ENCODE measurements at regions not wholly inside any gene's neighbourhood (a gene's known extent, or its start where the extent isn't known, plus 50 kb on each side); places are given as distances from the start of the nearest gene placed in this dataset.
A peak's percentile ranks its signal among the peaks of the same experiment; 100 is the strongest.

DNA sequence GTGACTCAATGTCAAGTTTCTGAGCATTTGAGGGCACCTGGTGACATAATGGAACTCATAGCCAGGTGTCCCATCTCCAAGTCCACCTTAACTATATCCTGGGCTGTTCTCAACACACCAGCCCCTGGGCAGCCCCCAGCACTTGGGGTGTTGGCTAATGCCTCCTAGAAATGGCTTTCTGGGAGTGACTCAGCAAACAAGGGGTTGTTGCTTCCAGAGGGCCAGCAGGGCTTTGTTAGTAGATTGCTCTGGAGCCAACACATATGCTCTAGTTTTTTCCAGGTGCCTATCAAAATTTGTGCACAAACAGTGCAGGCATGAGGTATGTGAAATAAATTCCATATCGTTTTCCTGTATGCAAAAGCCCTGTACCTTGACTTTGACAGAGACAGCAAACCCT is 448.4 kb downstream of the SLC4A3 start:
- H3K4me3 Mint-ChIP-seq (ENCODE audit: unreplicated experiment), result no peak overlapping the region
- BruUV-seq (replicated peaks), result no TSS peak
- H3K27me3 Mint-ChIP-seq (ENCODE audit: insufficient read depth, unreplicated experiment), result no peaks in the 10 kb centered on the region
- ChIA-PET CTCF (interaction anchor here (0.6 kb wide), 1 partner anchor 47 kb away, joined by 3 read pairs; no protein-coding TSS in a partner anchor), POLR2A (interaction anchor here (0.7 kb wide), 1 partner anchor 611 kb away, joined by 3 read pairs; no protein-coding TSS in a partner anchor)
- no peaks in the 10 kb centered on the region for H3K9me3 Mint-ChIP-seq (ENCODE audit: unreplicated experiment)
- H3K4me1 Mint-ChIP-seq (ENCODE audit: insufficient read depth, unreplicated experiment), result peaks cover 16% of the 10 kb centered on the region
- H3K27ac Mint-ChIP-seq (ENCODE audit: low read depth, unreplicated experiment), result no peak overlapping the region
- DNase-seq (ENCODE audit: unreplicated experiment), result no peak
- no peaks in the 10 kb centered on the region for H3K36me3 Mint-ChIP-seq (ENCODE audit: insufficient read depth, unreplicated experiment)
- TF ChIP-seq, protein P1, sequence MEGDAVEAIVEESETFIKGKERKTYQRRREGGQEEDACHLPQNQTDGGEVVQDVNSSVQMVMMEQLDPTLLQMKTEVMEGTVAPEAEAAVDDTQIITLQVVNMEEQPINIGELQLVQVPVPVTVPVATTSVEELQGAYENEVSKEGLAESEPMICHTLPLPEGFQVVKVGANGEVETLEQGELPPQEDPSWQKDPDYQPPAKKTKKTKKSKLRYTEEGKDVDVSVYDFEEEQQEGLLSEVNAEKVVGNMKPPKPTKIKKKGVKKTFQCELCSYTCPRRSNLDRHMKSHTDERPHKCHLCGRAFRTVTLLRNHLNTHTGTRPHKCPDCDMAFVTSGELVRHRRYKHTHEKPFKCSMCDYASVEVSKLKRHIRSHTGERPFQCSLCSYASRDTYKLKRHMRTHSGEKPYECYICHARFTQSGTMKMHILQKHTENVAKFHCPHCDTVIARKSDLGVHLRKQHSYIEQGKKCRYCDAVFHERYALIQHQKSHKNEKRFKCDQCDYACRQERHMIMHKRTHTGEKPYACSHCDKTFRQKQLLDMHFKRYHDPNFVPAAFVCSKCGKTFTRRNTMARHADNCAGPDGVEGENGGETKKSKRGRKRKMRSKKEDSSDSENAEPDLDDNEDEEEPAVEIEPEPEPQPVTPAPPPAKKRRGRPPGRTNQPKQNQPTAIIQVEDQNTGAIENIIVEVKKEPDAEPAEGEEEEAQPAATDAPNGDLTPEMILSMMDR (IDR thresholded peaks at IDR 0.05; ENCODE audit: unreplicated experiment), result no peak
- intact Hi-C loops (cut with micrococcal nuclease), result no loop called here

DNA sequence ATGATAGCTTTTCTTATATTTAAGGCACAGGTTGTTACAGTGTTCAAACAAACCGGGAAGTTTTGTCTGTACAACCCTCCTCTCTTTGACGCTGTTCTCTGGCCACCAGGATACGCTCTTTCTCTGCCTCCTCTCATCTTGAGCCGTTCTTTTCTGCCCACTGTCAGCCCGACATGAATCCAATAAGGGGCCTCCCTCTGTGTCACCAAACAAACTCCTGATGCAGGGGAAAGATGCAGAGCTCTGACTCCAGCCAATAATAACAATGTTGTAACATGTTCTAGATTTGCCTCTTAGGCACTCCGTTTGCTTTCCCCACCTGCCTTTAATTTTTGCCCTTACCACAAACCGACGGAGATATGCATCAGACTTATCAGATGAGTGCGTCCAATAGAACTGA is 449.3 kb downstream of the SLC4A3 start:
- BruUV-seq (replicated peaks), result no TSS peak
- H3K9me3 Mint-ChIP-seq (ENCODE audit: unreplicated experiment), result no peaks in the 10 kb centered on the region
- no peaks in the 10 kb centered on the region for H3K27me3 Mint-ChIP-seq (ENCODE audit: insufficient read depth, unreplicated experiment)
- H3K4me3 Mint-ChIP-seq (ENCODE audit: unreplicated experiment), result no peak overlapping the region
- peak overlapping the region; percentile 25 for H3K27ac Mint-ChIP-seq (ENCODE audit: low read depth, unreplicated experiment)
- CTCF ChIA-PET, result interaction anchor here (0.6 to 0.9 kb wide), 2 partner anchors 48 to 91 kb away, joined by 3 read pairs; no protein-coding TSS in a partner anchor
- POLR2A ChIA-PET, result interaction anchor here (0.5 to 1.1 kb wide), 3 partner anchors 10 to 423 kb away, joined by 3 read pairs; no protein-coding TSS in a partner anchor
- TF ChIP-seq, protein P1 (IDR thresholded peaks at IDR 0.05; ENCODE audit: unreplicated experiment), result no peak
- H3K36me3 Mint-ChIP-seq (ENCODE audit: insufficient read depth, unreplicated experiment), result no peaks in the 10 kb centered on the region
- intact Hi-C loops (cut with micrococcal nuclease), result no loop called here
- H3K4me1 Mint-ChIP-seq (ENCODE audit: insufficient read depth, unreplicated experiment), result peaks cover 10% of the 10 kb centered on the region
- DNase-seq (ENCODE audit: unreplicated experiment), result no peak

DNA sequence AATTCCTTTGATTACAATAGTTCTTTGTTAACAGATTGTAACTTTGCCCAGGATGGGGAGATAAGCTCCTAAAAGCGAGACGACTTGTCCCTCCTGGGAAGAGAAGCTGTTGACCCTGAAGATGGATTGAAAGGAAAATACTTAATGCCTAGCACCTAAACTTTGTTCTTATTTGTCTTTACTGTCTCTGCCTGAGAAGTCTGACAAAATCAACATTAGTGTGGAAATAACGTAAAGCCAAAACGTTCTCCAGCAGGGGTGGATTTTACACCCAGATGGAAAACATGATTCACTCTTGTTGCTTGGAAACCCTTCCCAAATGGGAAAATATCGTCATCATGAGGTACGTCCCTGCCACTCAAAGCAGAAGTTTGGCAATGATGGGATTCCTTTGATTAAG is 450.1 kb downstream of the SLC4A3 start:
- Mint-ChIP-seq H3K4me1 (ENCODE audit: insufficient read depth, unreplicated experiment) (peaks cover 5% of the 10 kb centered on the region), H3K27ac (ENCODE audit: low read depth, unreplicated experiment) (peak overlapping the region; percentile 25), H3K27me3 (ENCODE audit: insufficient read depth, unreplicated experiment) (no peaks in the 10 kb centered on the region), H3K4me3 (ENCODE audit: unreplicated experiment) (no peak overlapping the region), H3K9me3 (ENCODE audit: unreplicated experiment) (no peaks in the 10 kb centered on the region), H3K36me3 (ENCODE audit: insufficient read depth, unreplicated experiment) (no peaks in the 10 kb centered on the region)
- peak; percentile 24 for DNase-seq (ENCODE audit: unreplicated experiment)
- intact Hi-C loops (cut with micrococcal nuclease), result no loop called here
- no TSS peak for BruUV-seq (replicated peaks)
- ChIA-PET CTCF (interaction anchor here (1.0 kb wide), 1 partner anchor 1498 kb away, joined by 3 read pairs; no protein-coding TSS in a partner anchor), POLR2A (interaction anchor here (0.6 to 1.1 kb wide), 2 partner anchors 9 to 255 kb away, joined by 3 read pairs; no protein-coding TSS in a partner anchor)
- TF ChIP-seq, protein P1 (IDR thresholded peaks at IDR 0.05; ENCODE audit: unreplicated experiment), result no peak

DNA sequence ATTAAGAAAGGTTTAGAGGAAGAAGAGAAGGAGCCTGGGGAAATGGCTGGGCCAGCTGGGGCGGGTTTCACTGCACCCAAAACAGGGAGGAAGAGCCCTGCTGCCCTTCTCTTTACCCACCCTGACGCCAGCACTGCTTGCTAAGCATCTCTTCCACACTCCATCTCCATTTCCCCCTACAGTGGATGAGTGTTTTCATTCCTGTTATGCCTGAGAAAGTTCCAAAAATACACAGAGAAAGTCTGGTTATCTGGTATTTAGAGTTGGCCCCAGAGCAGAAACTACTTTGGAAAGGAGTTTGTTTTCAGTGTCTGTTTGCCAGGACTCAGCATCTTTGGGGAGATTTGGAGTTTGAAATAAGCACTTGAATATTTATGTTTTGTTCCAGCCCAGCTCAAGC is 451.0 kb downstream of the SLC4A3 start:
- no peaks in the 10 kb centered on the region for H3K36me3 Mint-ChIP-seq (ENCODE audit: insufficient read depth, unreplicated experiment)
- H3K4me1 Mint-ChIP-seq (ENCODE audit: insufficient read depth, unreplicated experiment), result peaks cover 5% of the 10 kb centered on the region
- H3K4me3 Mint-ChIP-seq (ENCODE audit: unreplicated experiment), result no peak overlapping the region
- no peak overlapping the region for H3K27ac Mint-ChIP-seq (ENCODE audit: low read depth, unreplicated experiment)
- no peaks in the 10 kb centered on the region for H3K9me3 Mint-ChIP-seq (ENCODE audit: unreplicated experiment)
- H3K27me3 Mint-ChIP-seq (ENCODE audit: insufficient read depth, unreplicated experiment), result no peaks in the 10 kb centered on the region
- no TSS peak for BruUV-seq (replicated peaks)
- ChIA-PET POLR2A (no interaction called here), CTCF (no interaction called here)
- intact Hi-C loops (cut with micrococcal nuclease), result no loop called here
- TF ChIP-seq, protein P1 (IDR thresholded peaks at IDR 0.05; ENCODE audit: unreplicated experiment), result no peak
- no peak for DNase-seq (ENCODE audit: unreplicated experiment)
